Urothelium cell line (cell line): ENCODE measurements at regions not wholly inside any gene's neighbourhood (a gene's known extent, or its start where the extent isn't known, plus 50 kb on each side); places are given as distances from the start of the nearest gene placed in this dataset.
A peak's percentile ranks its signal among the peaks of the same experiment; 100 is the strongest.
"Not testable (repeated sequence)": the region's sequence is repeated elsewhere in the genome, so short reads cannot be mapped to it uniquely, and the experiment has no call there.

ENCODE experiments used
- DNase-seq: peaks from one replicate; pipeline ENCODE4 v3.0.0; 2011; ENCODE audit warnings: low spot score, mixed read lengths
- FAIRE-seq: peaks from 2 replicates; lab custom pipeline; 2011; peaks lifted over from hg19 to GRCh38; lab: Jason Lieb, UNC

DNA sequence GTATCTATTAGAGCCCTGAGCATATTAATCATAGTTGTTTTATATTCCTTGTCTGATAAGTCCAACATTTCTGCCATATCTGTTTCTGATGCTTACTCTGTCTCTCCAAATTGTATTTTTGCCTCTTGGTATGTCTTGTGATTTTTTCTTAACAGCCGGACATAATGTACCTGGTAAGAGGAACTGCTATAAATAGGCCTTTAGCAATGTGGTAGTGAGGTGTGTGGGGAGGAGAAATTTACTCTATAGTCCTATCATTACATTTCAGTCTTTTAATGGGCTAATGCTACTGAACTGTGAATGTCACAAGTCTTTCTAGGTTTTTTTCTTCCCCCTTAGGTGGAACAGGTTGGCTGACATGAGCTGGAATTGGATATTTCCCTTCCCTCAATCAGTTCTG, 176.1 kb upstream of the FGF10 start:
- DNase-seq (no peak), FAIRE-seq (no peak)

DNA sequence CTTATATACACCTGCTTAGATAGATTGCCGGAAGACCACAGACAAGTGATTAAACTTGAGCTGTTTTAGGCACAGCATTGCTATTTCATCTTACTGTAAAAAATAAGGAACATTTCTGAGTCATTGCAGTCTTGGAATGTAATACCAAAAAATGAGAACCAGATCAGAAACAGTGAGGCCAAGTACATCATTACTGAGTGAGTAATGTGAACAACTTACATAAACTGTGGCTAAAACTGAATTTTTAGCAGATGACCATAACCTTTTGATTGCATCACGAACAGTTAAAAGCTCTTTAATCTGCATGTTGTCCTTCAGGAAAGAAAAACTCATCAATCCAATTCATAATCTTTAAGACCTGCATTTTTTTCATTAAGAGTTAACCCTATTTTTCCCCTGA, 157.1 kb upstream of the FGF10 start:
- FAIRE-seq (no peak), DNase-seq (peak; percentile 28)

DNA sequence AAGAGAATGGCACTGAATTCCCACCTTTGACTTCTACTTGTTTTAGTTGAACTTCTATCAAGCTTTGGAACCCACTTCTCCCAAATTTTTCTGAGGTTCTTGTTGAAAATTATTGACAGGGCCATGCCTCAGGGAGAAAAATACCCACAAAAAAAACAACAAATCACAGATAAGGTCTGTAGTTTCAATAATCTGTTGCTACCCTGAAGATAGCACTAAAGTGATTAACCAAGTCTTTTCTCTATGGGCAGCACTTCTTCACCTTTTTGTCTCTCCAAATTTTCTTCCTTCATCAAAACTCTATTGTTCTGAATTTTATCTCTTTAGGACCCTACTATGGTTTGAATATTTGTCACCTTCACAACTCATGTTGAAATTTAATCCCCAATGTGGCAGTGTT, 154.3 kb upstream of the FGF10 start:
- FAIRE-seq (no peak), DNase-seq (no peak)

DNA sequence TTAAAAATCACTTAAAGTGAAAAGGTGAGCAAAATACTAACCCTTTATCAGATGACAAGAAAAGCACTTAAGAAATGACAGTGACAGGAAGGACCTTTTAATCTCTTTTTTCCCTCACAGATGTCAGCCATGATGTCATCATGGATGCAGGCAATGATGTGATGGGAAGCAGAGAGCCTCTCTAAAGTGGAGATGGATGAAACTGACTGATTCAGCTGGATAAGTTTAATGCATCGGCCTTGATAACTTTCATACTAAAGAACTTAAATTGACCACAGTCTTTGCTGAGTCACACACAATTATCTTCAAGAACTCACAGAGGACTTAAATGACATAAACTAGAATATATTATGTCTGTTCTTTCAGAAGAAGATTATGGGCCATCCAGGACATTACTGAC, 153.2 kb upstream of the FGF10 start:
- DNase-seq (no peak), FAIRE-seq (no peak)

DNA sequence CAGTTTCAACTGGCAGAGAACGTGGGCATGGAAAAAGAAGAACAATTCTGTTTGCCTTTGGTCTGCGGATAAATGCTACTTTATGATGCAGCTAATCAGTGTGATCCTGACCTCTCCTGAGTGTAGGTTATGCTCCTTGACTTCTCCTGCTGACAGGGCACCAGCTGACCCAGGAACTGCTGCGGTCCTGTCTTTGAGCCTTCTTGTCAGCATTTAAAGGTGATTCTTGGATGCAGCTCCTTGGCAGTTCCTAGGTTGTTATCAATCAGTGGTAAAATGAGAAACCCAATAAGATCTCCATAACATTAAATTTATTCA, 150.3 kb upstream of the FGF10 start:
- DNase-seq (no peak), FAIRE-seq (no peak)

DNA sequence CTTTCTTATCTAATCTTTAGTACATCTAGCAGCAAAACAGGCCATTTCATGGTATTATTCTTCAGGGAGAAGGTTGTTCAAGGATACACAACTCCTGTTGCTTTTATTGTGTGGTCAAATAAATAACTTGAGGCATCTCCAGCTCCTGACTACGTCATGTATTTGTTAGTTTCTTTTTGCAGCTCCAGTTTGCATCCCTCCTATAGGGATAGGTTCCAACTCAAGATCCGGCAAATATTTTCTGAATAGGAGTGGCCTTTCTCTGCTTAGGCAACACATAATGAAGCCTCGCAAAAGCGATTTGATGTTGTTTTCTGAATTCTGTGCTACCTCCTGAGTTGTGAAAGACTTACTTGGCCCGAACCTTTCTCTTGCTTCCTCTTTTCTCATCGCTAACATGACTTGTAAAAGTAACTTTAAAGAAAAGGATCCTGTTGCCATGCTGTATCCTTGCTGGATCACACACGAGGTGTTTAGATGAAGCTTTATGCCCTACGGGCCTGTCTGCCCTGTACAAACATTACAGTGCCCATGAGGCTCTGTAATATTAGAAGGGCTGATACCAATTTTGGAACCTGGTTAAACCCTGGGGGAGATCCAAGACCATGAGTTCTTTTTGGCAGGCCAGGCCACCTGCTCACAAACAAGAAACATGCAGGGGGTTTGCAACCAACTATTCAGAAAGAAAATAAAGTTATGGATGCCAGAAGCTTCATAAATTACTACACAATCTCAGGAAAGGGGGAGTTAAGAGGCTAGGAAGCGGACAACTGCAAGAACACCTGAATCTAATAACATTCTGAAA, 149.8 kb upstream of the FGF10 start:
- no peak for FAIRE-seq
- DNase-seq = no peak

DNA sequence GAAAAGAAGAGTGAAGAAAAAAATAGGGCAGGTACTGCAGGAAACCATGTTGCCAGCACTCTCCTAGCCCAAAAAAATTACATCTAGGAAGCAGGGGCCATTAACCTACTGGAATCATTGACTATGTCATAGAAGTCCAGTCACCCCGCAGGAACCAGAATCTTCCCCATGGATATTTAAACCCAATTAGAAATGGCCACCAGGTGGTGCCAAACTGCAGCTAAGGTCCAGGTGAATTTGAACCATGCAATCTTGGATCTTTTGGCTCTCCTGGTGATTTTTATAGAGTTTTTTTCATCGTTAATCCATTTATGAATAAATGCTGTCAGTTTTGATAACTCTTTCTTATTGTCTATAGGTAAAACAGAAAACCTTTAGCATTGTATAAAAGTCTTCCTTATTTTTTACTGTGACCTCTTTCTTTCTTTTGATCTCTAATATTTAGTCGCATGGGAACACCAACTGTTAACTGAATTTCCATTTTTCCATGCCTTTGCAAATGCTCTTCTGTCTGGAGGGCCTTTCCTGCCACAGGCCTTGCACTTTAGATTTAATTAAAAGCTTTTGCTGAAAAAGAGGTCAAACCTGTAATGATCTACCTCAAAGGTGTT, 147.5 kb upstream of the FGF10 start:
- FAIRE-seq (no peak), DNase-seq (peak; percentile 30)

DNA sequence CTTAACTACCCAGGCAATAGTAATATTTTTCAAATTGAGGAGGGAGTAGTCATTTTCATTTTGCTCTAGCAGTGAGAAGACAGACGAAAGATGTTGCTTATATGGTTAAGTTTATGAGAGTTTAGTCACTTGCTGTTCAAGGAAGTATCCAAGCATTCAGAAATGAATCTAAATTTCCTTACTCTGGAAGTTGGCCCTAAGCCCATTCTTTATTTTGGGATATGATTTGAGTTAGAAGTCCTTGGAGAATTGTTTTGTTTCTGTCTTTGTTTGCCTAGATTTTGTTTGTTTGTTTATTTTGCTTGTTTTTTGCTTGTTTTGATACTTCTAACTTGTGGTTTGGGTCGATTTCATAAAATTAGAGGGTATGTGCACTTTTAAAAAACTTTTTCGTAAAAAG, 146.4 kb upstream of the FGF10 start:
- no peak for FAIRE-seq
- DNase-seq = no peak

DNA sequence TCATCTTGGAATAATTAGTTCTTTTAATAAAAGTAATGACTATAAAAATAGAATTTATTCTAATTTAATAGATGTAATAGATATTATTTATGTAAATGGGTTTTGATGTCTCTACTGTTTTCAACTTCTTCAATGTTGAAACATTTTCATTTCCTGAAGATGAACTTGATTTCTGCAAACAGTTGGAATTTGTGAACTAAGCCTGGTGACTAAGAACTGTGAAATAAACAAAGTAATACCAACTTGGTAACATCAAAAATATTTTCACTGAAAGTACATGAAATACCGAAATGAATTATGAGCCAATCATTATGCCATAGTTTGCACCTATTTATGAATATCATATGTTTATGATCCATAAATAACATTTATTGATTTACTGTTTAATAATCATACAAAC, 143.8 kb upstream of the FGF10 start:
- DNase-seq = no peak
- no peak for FAIRE-seq

DNA sequence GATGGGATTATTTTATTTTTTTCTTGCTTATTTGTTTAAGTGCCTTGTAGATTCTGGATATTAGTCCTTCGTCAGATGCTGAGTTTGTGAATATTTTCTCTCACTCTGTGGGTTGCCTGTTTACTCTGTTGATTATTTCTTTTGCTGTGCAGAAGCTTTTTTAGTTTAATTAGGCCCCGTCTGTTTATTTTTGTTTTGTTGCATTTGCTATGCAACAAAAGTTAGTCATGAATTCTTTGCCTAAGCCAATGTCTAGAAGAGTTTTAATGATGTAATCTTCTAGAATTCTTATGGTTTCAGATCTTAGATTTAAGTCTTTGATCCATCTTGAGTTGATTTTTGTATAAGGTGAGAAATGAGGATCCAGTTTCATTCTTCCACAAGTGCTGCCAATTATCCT, 142.5 kb upstream of the FGF10 start:
- not testable (repeated sequence) for FAIRE-seq, DNase-seq

DNA sequence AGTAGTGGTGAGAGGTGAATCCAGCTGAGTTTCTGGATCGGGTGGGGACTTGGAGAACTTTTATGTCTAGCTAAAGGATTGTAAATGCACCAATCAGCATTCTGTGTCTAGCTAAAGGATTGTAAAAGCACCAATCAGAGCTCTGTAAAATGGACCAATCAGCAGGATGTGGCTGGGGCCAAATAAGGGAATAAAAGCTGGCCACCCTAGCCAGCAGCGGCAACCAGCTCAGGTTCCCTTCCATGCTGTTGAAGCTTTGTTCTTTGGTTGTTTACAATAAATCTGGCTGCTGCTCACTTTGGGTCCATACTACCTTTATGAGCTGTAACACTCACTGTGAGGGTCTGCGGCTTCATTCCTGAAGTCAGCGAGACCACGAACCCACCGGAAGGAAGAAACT, 141.6 kb upstream of the FGF10 start:
- DNase-seq, FAIRE-seq: not testable (repeated sequence)

DNA sequence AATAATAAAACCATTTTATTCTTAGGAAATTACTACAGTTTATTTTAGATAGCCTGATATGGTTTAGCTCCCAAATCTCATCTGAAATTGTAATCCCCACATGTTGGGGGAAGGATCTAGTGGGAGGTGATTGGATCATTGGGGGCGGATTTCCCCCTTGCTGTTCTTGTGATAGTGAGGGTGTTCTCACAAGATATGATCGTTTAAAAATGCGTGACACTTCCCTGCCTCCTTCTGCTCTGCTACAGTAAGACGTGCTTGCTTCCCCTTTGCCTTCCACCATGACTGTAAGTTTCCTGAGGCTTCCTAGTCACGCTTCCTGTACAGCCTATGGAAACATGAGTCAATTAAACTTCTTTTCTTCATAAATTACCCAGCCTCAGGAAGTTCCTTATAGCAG, 122.4 kb upstream of the FGF10 start:
- no peak for FAIRE-seq
- no peak for DNase-seq

DNA sequence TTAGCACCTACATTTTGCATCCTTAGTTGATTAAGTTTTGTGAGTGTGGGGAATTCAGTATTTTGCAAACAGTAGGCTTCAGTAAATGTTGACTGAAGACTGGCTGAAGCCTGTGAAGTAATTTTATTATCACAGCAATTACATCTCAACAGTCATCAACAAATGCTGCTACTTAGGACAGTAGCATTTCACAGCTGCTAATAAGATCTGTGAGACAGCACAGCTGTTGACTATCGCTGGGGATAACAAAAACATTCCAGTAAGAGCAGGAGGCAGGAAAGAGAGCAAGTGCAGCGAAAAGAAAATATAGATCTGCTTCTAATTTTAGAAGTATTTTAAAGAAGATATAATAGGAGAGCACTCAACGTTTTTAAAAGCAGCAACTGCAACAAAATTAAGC, 117.3 kb upstream of the FGF10 start:
- DNase-seq (no peak), FAIRE-seq (no peak)

DNA sequence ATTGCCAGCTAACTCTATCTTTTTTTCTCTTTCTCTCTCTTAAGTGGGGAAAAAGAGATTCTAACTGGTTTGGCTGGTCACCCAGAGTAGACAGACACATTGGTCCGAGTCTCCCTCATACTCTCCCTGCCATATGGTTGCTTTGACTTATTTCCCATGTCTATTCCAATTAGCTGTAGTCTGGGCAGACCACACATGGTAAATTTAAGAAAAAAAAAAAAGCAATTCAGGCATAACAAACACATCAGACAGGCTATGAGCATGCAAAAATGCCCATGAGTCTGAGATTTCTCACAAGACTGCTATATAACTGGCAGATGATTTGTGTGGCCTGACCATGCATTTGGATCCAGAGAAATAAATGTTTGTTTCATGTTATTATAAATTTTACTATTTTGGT, 110.2 kb upstream of the FGF10 start:
- DNase-seq = no peak
- no peak for FAIRE-seq

DNA sequence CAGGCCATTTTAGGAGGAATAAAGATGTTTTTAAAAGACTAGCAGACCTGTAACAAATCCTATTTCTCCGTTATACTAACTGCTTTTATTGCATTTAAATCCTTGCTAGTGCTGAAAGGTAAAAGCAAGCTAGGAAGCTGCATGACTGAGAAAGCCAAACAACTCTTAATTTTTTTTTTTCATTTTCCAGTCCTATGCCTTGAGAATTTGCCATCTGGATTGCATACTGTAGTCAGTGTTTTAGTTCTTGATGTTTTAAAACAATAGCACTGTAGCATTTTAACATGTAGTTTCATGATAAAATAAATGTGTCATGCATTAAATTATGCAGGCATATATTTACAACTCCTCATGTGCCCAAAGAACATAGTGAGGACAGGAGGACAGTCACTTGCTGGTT, 108.4 kb upstream of the FGF10 start:
- DNase-seq (no peak), FAIRE-seq (no peak)

DNA sequence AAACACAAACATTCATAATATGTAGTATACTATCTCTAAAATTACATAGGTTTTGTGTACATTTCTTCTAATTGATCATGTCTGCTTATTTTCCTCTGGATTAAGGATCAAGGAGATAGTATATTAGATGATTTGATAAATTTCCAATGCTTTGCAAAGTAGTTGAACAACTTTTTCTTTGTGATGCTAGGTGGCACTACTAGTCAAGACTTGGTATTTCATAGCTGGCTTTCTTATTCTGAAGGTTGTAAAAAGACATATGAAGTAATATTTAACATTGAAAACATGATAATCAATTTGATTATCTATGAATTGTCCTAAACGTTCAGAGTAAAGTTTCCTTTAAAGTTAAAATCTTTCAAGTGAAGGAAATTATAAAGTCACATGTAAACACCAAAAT, 106.1 kb upstream of the FGF10 start:
- no peak for DNase-seq
- FAIRE-seq = no peak

DNA sequence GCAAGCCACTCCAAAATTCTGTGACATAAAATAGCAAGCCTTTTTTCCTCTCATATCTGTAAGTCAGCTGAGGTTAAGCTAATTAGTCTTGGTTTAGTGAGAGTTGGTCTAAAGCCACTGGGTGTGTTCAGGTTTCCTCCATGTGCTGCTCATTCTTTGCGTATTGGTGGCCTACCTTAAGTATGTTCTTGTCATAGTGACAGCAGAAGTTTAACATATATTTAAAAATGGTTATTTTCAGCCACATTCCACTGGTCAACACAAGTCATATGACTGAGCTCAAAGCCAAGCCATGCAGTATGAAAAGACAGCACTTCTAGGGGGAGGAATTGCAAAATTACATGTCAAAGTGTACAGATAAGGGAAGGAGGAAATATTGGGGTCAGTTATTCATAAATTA, 100.5 kb upstream of the FGF10 start:
- DNase-seq (no peak), FAIRE-seq (no peak)

DNA sequence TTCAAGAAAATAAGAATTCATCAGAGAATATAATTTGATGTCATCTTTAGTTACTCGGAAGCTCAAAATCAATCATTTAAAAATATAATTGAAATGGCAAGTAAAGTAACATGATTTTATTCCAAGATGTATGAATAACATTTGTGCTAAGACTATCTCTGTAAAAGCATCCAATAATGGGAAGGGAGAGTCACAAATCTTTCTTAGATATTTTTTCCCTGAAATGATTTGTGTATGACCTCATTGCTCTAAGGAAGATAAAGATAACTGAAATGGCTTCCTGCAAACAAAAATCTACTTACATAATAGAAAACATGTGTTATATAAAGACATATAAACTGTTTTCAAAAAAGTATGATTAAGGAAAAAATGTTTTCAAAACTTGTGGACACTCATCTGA, 97.4 kb upstream of the FGF10 start:
- FAIRE-seq = no peak
- DNase-seq = no peak

DNA sequence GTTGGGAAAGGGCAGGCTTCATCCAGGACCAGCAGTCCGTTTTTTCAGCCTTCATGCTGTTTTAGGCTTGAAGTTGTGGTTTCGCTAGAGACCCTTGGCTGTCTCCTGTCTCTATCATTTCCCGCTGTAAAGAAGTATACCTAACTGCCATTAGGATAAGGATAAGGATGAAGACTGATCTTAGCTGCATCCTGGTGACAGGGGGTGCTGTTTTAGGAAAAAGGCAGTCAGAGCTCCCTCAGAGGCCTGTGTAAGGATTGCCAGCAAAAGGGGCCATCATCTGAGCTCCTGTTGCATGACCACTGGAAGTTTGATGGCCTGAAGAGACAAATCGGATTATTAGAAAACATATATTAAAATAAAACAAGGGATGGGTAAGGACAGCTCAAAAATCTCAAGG, 64.8 kb upstream of the FGF10 start:
- DNase-seq = no peak
- FAIRE-seq = no peak

DNA sequence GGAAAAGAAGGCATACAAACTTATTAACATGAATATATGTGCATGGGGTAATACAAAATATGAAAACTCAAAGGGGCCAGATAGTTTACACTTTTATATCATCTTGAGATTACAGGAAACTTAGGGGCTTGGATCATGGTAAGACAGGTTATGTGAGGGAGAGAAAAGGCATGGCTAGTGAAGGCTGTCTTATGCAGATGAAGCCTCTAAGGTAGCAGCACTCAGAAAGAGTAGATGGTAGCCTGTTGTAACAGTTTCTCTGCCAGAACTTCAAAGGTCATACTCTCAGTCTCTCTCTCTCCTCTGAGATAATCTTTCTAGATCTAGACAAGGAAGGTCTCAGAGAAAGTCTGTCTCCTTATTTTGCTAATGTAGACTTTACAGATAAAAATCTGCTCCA, 57.2 kb upstream of the FGF10 start:
- FAIRE-seq (no peak), DNase-seq (no peak)

DNA sequence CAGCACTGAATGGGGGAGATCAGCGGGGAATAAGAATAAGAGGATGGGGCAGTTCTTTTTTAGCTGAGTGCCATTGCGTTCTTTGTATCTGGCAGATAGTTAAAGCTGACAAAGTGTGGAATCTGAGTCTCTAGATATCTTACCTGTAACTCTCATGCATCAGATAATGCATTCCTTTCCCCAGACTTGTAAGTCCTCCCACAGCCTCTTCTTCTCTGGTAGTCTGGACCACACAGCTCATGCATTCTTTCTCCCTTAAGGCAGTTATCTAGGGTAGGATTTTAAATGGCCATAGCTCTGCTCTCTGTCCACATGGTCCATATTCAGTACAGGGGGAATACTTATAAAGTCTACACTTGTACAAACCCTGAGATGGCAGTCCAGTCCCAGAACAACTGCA, 54.0 kb upstream of the FGF10 start:
- FAIRE-seq (no peak), DNase-seq (no peak)

DNA sequence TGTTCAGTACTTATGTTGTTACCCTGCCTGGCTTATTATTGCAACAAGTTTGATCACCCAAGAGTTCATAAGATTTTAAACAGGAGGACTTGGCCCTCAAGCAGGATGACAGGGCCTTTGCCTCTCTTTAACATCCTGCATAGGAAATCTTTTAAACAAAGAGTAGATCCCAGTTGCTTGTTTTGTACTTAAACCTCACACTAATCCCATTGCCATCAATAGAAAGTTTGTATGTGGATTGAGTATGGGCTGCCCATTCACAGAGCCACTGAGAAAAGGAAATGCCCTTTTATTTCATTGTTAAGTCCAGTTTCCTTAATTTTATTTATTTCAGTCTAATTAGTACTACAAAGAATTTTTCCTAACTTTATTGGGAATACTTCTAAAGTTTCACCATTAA, 52.2 kb upstream of the FGF10 start:
- no peak for DNase-seq
- no peak for FAIRE-seq

DNA sequence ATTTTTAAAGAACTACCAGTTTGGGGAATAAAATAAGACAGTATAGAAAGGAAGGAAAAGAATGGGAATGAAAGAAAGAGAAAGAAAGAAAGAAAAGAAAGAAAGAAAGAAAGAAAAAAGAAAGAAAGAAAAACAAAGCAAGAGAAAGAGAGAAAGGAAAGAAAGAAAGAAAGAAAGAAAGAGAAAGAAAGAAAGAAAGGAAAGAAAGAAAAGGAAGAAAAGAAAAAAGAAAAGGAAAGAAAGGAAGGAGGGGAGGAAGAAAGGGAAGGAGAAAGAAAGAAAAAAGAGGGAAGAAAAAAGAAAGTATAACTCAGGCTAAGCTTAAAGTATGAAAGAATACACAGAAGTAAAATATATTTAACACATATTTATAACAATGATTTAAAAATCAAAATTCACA, 51.0 kb upstream of the FGF10 start:
- DNase-seq (no peak), FAIRE-seq (no peak)
